NCI-H82 treated with DMSO at 0.1 percent for 48 hours (cell line): ENCODE measurements at regions not wholly inside any gene's neighbourhood (a gene's known extent, or its start where the extent isn't known, plus 50 kb on each side); places are given as distances from the start of the nearest gene placed in this dataset.
"Not testable (repeated sequence)": the region's sequence is repeated elsewhere in the genome, so short reads cannot be mapped to it uniquely, and the experiment has no call there.

Experiments
- DNase-seq: peaks from one replicate; lab custom pipeline; 2025; ENCODE audit not compliant: unreplicated experiment; lab: John Stamatoyannopoulos, UW

GRCh38 chr2:192669505-192670091 lies 474.9 kb upstream of the TMEFF2 start:
- no peak for DNase-seq

GRCh38 chr2:192660555-192660954 lies 465.8 kb upstream of the TMEFF2 start:
- DNase-seq = not testable (repeated sequence)

- DNase-seq = peak; percentile 69
These were observed 462.6 kb upstream of the TMEFF2 start for GRCh38 chr2:192657362-192657761.

GRCh38 chr2:192655916-192656315 lies 461.2 kb upstream of the TMEFF2 start:
- no peak for DNase-seq

- no peak for DNase-seq
These were observed 451.3 kb upstream of the TMEFF2 start for GRCh38 chr2:192645811-192646598.

- no peak for DNase-seq
These were observed 439.8 kb upstream of the TMEFF2 start for GRCh38 chr2:192634557-192634956.

GRCh38 chr2:192628017-192628416 lies 433.3 kb upstream of the TMEFF2 start:
- no peak for DNase-seq

GRCh38 chr2:192615105-192615504 lies 420.4 kb upstream of the TMEFF2 start:
- no peak for DNase-seq

GRCh38 chr2:192604295-192604694 lies 409.6 kb upstream of the TMEFF2 start:
- no peak for DNase-seq

GRCh38 chr2:192598649-192599048 lies 403.9 kb upstream of the TMEFF2 start:
- DNase-seq = not testable (repeated sequence)

GRCh38 chr2:192593561-192593960 lies 398.8 kb upstream of the TMEFF2 start:
- DNase-seq = no peak

- no peak for DNase-seq
These were observed 396.9 kb upstream of the TMEFF2 start for GRCh38 chr2:192591617-192592016.

- no peak for DNase-seq
These were observed 390.7 kb upstream of the TMEFF2 start for GRCh38 chr2:192585418-192585817.

- DNase-seq = no peak
These were observed 390.2 kb upstream of the TMEFF2 start for GRCh38 chr2:192584976-192585375.

GRCh38 chr2:192579965-192580700 lies 385.4 kb upstream of the TMEFF2 start:
- DNase-seq = no peak

- no peak for DNase-seq
These were observed 384.0 kb upstream of the TMEFF2 start for GRCh38 chr2:192578780-192579179.

- DNase-seq = no peak
These were observed 383.0 kb upstream of the TMEFF2 start for GRCh38 chr2:192577706-192578105.

- DNase-seq = no peak
These were observed 379.8 kb upstream of the TMEFF2 start for GRCh38 chr2:192574552-192574951.

- no peak for DNase-seq
These were observed 376.9 kb upstream of the TMEFF2 start for GRCh38 chr2:192571636-192572035.

- DNase-seq = no peak
These were observed 376.1 kb upstream of the TMEFF2 start for GRCh38 chr2:192570788-192571187.

GRCh38 chr2:192566863-192567262 lies 372.1 kb upstream of the TMEFF2 start:
- DNase-seq = no peak

- no peak for DNase-seq
These were observed 365.6 kb upstream of the TMEFF2 start for GRCh38 chr2:192560326-192560725.
